ENCODE measurements at regions not wholly inside any gene's neighbourhood (a gene's known extent, or its start where the extent isn't known, plus 50 kb on each side); places are given as distances from the start of the nearest gene placed in this dataset.

DNA sequence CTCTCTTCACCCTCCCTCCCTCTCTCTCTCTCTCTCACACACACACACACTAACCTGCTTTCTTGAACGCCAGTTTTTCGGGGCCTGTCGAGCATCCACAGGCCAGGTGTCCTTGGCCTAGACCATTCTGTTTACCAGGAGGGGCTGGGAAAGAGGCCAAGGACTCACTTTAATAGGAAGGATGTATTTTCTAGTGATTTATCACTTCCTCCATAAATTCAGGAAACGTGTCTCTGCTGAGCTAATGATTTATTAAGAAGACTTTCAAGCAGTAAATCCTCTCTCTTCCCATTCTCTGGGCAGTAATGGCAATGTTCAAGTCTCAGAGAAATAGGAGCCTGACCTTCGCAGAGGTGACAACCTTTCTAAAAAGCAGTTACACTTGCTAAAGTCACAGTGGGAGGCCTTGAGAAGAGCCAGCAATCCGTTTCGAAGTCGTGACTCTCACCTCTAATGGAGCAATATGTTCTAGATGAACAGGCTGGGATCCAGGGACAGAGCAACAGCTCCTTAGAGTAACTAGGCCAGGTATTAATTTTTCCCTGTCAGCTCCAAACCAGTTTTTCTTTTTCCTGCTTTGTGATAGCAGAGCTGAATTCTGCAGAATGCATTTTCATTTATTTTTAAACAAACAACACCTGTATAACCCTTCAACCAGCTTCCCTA, 1357.5 kb upstream of the SORCS1 start:
- TF ChIP-seq CTCF (conservative IDR thresholded peaks at IDR 0.05; ENCODE audit: low read depth, low read length) = no peak
- TF ChIP-seq EZH2 (IDR thresholded peaks at IDR 0.05; ENCODE audit: low read length, unreplicated experiment) = no peak
